T-cell (primary cell): ENCODE measurements at regions not wholly inside any gene's neighbourhood (a gene's known extent, or its start where the extent isn't known, plus 50 kb on each side); places are given as distances from the start of the nearest gene placed in this dataset.

Source experiments
- ATAC-seq, 4 experiments: fragments of 200-7000 bp in 3 of 4; fragments of 150-1000 bp in 1 of 4; cut with Tn5 transposase; replicated peaks in 1 of 4; 1 replicate in 3 of 4; 2 replicates in 1 of 4; pipeline ENCODE4 v1.10.0; 2021; ENCODE audit warnings: moderate library complexity in 3 of 4, mild to moderate bottlenecking in 2 of 4, moderate number of reproducible peaks in 1 of 4
- CTCF ChIA-PET, 2 donors: fragments of 300-600 bp; sonication (Branson Sonifier 250); formaldehyde crosslinking; loops; one replicate each; lab custom pipeline; 2022; ENCODE audit warnings: antibody characterized with exemption in 2 of 2; lab: Charles Lee
- POLR2A ChIA-PET, 2 donors: fragments of 300-600 bp; sonication (Branson Sonifier 250); formaldehyde crosslinking; loops; one replicate each; lab custom pipeline; 2022; ENCODE audit warnings: antibody characterized with exemption in 2 of 2; lab: Charles Lee
- DNase-seq, 35 experiments: peaks; one replicate each; pipeline versions ENCODE4 v3.0.0 to v3.0.0-alpha.2; 2013 to 2023
- H3K27ac ChIP-seq: one replicate; pipeline ENCODE4 v1.5.1; 2013; ENCODE audit warnings: low read length
- H3K27me3 ChIP-seq, 2 experiments: replicated peaks in 1 of 2; 1 replicate in 1 of 2; 2 replicates in 1 of 2; pipeline versions ENCODE4 v1.6.1 to v1.7.0; 2013; ENCODE audit warnings: low read length in 1 of 2, mixed read lengths in 1 of 2; ENCODE audit not compliant: control insufficient read depth in 2 of 2, insufficient read depth in 2 of 2; ENCODE audit errors: extremely low read depth in 1 of 2
- H3K36me3 ChIP-seq, 2 donors: 1 replicate in 1 of 2; 2 replicates in 1 of 2; pipeline versions ENCODE4 v1.6.1 to v1.7.0; 2013; ENCODE audit warnings: low read length in 1 of 2; ENCODE audit not compliant: control insufficient read depth in 2 of 2, insufficient read depth in 1 of 2; ENCODE audit errors: extremely low read depth in 1 of 2
- H3K4me1 ChIP-seq, 2 experiments: 1 replicate in 1 of 2; 2 replicates in 1 of 2; pipeline versions ENCODE4 v1.6.1 to v1.7.0; 2013; ENCODE audit warnings: low read length in 2 of 2, mixed read lengths in 1 of 2; ENCODE audit not compliant: insufficient read depth in 2 of 2, control insufficient read depth in 1 of 2; ENCODE audit errors: extremely low read depth in 1 of 2
- H3K4me3 ChIP-seq, 2 donors: 1 replicate in 1 of 2; 2 replicates in 1 of 2; pipeline versions ENCODE4 v1.5.1 to v1.7.0; 2013; ENCODE audit warnings: mild to moderate bottlenecking in 2 of 2, low read length in 1 of 2, moderate library complexity in 1 of 2; ENCODE audit not compliant: control insufficient read depth in 1 of 2; ENCODE audit errors: extremely low read depth in 1 of 2
- H3K9me3 ChIP-seq: 2 replicates; pipeline ENCODE4 v1.7.0; 2013
- H3K27ac Mint-ChIP-seq, 2 donors: one replicate each; pipeline ENCODE4 v1.8.0; 2020 to 2021; ENCODE audit warnings: mild to moderate bottlenecking in 2 of 2, mixed read lengths in 2 of 2
- H3K27me3 Mint-ChIP-seq, 2 donors: one replicate each; pipeline ENCODE4 v1.8.0; 2021 to 2022; ENCODE audit warnings: mixed read lengths in 2 of 2
- H3K36me3 Mint-ChIP-seq: one replicate; pipeline ENCODE4 v1.8.0; 2021; ENCODE audit warnings: mixed read lengths
- H3K4me1 Mint-ChIP-seq, 3 donors: one replicate each; pipeline ENCODE4 v1.8.0; 2020 to 2022; ENCODE audit warnings: mixed read lengths in 3 of 3, mild to moderate bottlenecking in 1 of 3
- H3K4me3 Mint-ChIP-seq, 3 donors: one replicate each; pipeline ENCODE4 v1.8.0; 2020 to 2022; ENCODE audit warnings: mild to moderate bottlenecking in 3 of 3, mixed read lengths in 3 of 3, moderate library complexity in 3 of 3
- H3K9me3 Mint-ChIP-seq, 3 donors: one replicate each; pipeline ENCODE4 v1.8.0; 2020 to 2022; ENCODE audit warnings: mixed read lengths in 3 of 3
- WGBS: methylation state at CpG from one replicate; pipeline ENCODE4 v1.1.5; 2013; ENCODE audit warnings: missing lambda C conversion rate; ENCODE audit not compliant: insufficient coverage; 5-methylcytosine and 5-hydroxymethylcytosine counted together

DNA sequence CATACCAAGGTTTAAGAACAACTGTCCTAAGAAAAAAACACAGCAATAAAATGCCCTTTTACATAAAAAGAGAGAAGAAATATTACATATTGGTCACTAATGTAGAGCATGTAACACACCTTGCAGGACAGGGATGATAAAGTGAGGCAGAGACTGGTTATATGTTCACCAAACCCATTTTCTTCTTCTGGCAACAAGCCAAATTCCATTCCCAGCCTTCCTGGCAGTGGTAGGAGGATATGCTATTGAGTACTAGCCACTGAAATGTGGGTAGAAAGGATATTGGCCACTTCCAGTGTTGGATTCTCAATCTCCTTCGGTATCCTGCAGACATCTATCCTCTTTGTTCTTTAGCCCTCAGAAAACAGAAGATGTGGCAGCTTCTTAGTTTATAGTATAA lies 105.2 kb upstream of the SHISA6 start:
- Mint-ChIP-seq H3K4me1 (no peaks in the 10 kb centered on the region), H3K9me3 (peaks cover 0 to 7% (median 0%) of the 10 kb centered on the region in 3 donors), H3K27ac (no peak overlapping the region), H3K36me3 (no peaks in the 10 kb centered on the region), H3K4me3 (no peak overlapping the region), H3K27me3 (no peaks in the 10 kb centered on the region)
- WGBS, result no CpG with 5 or more reads among the region's 1 CpG
- DNase-seq (no peak), ATAC-seq (no peak)
- no peak overlapping the region for H3K27ac ChIP-seq
- no peaks in the 10 kb centered on the region for H3K27me3 ChIP-seq
- no peaks in the 10 kb centered on the region for H3K9me3 ChIP-seq
- no peak overlapping the region for H3K4me3 ChIP-seq
- H3K36me3 ChIP-seq, result no peaks in the 10 kb centered on the region
- no peaks in the 10 kb centered on the region for H3K4me1 ChIP-seq
- POLR2A ChIA-PET, result no interaction called here
- CTCF ChIA-PET, result no interaction called here

DNA sequence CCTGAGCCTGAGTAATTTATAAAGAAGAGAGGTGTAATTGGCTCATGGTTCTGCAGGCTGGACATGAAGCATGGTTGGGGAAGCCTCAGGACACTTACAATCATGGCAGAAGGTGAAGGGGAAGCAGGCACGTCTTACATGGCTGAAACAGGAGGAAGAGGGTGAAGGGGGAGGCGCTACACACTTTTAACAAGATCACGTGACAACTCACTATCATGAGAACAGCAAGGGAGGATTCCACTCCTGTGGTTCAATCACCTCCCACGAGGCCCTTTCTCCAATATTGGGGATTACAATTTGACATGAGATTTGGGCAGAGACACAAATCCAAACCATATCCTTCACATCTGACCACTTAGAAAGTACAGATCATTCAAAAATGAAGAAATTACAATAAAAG lies 110.6 kb upstream of the SHISA6 start:
- Histone ChIP-seq H3K27ac (no peak overlapping the region), H3K36me3 (no peaks in the 10 kb centered on the region), H3K27me3 (no peaks in the 10 kb centered on the region), H3K4me1 (no peaks in the 10 kb centered on the region), H3K9me3 (no peaks in the 10 kb centered on the region), H3K4me3 (no peak overlapping the region)
- no peak for DNase-seq
- H3K36me3 Mint-ChIP-seq, result no peaks in the 10 kb centered on the region
- CTCF ChIA-PET, result no interaction called here
- no peak for ATAC-seq
- no peak overlapping the region for H3K27ac Mint-ChIP-seq
- no peak overlapping the region for H3K4me3 Mint-ChIP-seq
- H3K27me3 Mint-ChIP-seq, result no peaks in the 10 kb centered on the region
- POLR2A ChIA-PET, result no interaction called here
- peaks cover 0 to 2% (median 2%) of the 10 kb centered on the region in 3 donors for H3K9me3 Mint-ChIP-seq
- WGBS, result no CpG with 5 or more reads among the region's 4 CpGs
- no peaks in the 10 kb centered on the region for H3K4me1 Mint-ChIP-seq

DNA sequence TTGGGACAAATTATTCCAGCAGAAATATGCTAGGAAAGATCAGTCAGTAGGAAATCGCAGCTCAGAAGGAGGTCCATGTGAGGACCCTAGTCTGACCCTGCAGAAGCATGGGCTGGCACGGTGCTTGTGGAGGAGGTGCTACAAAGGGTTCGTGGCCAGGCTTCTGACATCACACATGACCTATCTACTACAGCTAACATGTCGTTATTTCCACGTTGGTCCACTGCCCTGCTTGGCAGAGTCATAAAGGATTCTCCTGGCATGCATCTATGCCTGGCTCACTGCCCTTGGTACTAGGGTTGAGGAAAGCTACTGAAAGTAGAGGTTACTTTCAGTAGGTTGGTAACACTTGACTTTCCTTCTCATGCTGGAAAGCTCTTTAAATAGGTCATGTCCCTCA lies 118.1 kb upstream of the SHISA6 start:
- ChIA-PET POLR2A (no interaction called here), CTCF (no interaction called here)
- Mint-ChIP-seq H3K27ac (no peak overlapping the region), H3K36me3 (no peaks in the 10 kb centered on the region), H3K27me3 (no peaks in the 10 kb centered on the region), H3K4me3 (no peak overlapping the region), H3K4me1 (no peaks in the 10 kb centered on the region), H3K9me3 (peaks cover 3 to 15% (median 12%) of the 10 kb centered on the region in 3 donors)
- ATAC-seq, result no peak
- H3K36me3 ChIP-seq, result no peaks in the 10 kb centered on the region
- no peak overlapping the region for H3K4me3 ChIP-seq
- no peaks in the 10 kb centered on the region for H3K9me3 ChIP-seq
- no peak overlapping the region for H3K27ac ChIP-seq
- no peak for DNase-seq
- no CpG with 5 or more reads among the region's 5 CpGs for WGBS
- peaks cover 0 to 2% of the 10 kb centered on the region in 2 experiments for H3K27me3 ChIP-seq
- H3K4me1 ChIP-seq, result no peaks in the 10 kb centered on the region

DNA sequence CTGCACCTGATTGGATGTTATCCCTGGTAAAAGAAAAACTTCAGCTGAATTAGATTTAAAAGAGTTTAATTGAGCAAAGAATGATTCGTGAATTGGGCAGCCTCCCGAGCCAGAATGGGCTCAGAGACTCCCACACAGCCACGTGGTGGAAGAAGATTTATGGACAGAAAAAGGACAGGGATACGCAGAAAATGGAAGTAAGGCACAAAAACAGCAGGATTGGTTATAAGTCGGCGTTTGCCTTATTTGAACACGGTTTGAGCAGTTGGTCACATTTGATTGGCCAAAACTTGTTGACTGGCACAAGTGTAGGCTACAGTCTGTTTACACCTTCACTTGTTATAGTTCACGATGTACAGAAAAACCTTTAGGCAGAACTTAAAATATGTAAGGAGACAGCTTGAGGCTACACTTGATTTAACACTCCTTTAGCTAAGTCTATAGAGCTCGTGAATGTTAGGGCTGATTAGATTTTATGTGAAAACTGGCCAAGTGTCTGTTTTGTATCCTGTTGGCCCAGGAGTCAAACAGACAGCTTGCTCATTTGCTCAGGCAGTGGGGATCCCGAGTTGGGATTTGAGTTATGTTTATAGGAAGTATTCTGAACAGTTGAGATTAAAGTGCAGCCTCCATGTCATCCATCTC lies 119.5 kb upstream of the SHISA6 start:
- Mint-ChIP-seq H3K4me1 (no peaks in the 10 kb centered on the region), H3K27ac (no peak overlapping the region), H3K9me3 (peaks cover 3 to 15% (median 12%) of the 10 kb centered on the region in 3 donors), H3K4me3 (no peak overlapping the region), H3K36me3 (no peaks in the 10 kb centered on the region), H3K27me3 (no peaks in the 10 kb centered on the region)
- Histone ChIP-seq H3K27ac (no peak overlapping the region), H3K4me3 (no peak overlapping the region), H3K9me3 (no peaks in the 10 kb centered on the region), H3K4me1 (no peaks in the 10 kb centered on the region), H3K27me3 (peaks cover 0 to 2% of the 10 kb centered on the region in 2 experiments), H3K36me3 (no peaks in the 10 kb centered on the region)
- ChIA-PET CTCF (no interaction called here), POLR2A (no interaction called here)
- DNase-seq (no peak), ATAC-seq (no peak)
- 75% methylated on average over 6 of the region's 10 CpGs for WGBS

DNA sequence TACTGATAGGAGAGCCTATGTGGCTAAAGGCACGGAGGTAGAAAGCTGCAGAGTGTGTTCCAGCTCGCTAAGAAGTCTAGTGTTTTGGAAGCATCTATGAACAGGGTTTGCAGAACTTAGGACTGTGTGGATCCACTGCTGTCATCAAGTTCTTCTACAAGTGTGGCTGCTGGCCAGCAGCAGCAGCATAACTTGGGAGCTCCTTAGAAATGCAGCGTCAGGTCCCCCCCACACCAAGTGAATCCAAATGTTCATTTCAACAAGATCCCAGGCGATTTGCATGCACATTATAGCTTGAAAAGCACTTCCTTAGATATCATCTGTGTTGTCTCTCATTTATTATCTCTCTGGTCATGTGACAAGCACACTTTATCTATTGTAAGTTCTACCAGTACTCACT lies 131.9 kb upstream of the SHISA6 start:
- H3K27me3 Mint-ChIP-seq, result peaks cover 0 to 4% of the 10 kb centered on the region in 2 donors
- H3K4me3 Mint-ChIP-seq, result no peak overlapping the region
- Histone ChIP-seq H3K9me3 (no peaks in the 10 kb centered on the region), H3K27ac (no peak overlapping the region), H3K27me3 (no peaks in the 10 kb centered on the region), H3K4me1 (no peaks in the 10 kb centered on the region), H3K36me3 (no peaks in the 10 kb centered on the region), H3K4me3 (no peak overlapping the region)
- H3K9me3 Mint-ChIP-seq, result peaks cover 0 to 17% (median 0%) of the 10 kb centered on the region in 3 donors
- H3K27ac Mint-ChIP-seq, result no peak overlapping the region
- POLR2A ChIA-PET, result no interaction called here
- CTCF ChIA-PET, result no interaction called here
- H3K4me1 Mint-ChIP-seq, result no peaks in the 10 kb centered on the region
- ATAC-seq, result no peak
- 55% methylated on average over 4 of the region's 4 CpGs for WGBS
- DNase-seq, result no peak
- no peaks in the 10 kb centered on the region for H3K36me3 Mint-ChIP-seq

DNA sequence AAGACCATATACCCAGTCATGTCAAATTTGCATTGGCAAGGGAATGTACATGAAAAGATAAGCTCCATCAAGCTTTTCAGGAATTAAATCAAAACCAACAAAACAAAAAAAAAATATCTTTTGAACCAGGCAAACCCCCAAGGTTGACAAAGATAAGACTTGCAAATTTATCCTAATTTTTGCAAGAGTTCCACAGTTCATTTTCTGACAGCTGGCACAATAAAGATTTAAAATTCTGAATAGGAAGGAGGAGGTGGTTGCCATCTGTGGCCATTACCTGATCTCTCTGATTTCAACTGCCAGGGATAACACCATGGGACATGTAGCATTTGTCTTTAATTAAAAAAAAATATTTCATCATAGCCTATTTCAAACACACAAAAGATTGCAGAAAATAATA lies 135.9 kb upstream of the SHISA6 start:
- CTCF ChIA-PET, result no interaction called here
- no peak for ATAC-seq
- H3K27me3 Mint-ChIP-seq, result peaks cover 0 to 10% of the 10 kb centered on the region in 2 donors
- Histone ChIP-seq H3K4me1 (no peaks in the 10 kb centered on the region), H3K9me3 (no peaks in the 10 kb centered on the region), H3K4me3 (no peak overlapping the region), H3K27ac (no peak overlapping the region), H3K27me3 (no peaks in the 10 kb centered on the region), H3K36me3 (no peaks in the 10 kb centered on the region)
- POLR2A ChIA-PET, result no interaction called here
- no peak overlapping the region for H3K27ac Mint-ChIP-seq
- no peak for DNase-seq
- H3K9me3 Mint-ChIP-seq, result peaks cover 0 to 15% (median 0%) of the 10 kb centered on the region in 3 donors
- H3K4me3 Mint-ChIP-seq, result no peak overlapping the region
- no peaks in the 10 kb centered on the region for H3K4me1 Mint-ChIP-seq
- no peaks in the 10 kb centered on the region for H3K36me3 Mint-ChIP-seq

DNA sequence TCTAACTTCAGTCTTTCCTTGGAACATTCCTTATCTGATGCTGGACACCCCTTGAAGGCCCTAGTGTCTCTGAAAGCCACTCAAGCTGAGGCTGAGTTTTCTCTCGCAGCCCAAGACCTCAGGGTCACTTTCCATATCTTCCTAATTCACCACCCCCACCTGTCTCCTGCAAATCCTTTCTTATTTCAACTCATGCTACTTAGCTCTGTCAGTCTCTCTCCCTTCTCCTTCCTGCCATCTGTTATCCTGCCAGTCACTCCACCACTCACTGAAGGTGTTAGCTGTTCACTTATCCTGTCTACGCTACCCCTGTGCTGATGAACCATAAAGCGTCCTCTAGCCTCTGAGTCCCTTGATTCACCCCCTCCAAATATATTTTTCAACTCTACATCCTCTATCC lies 143.9 kb upstream of the SHISA6 start:
- no peaks in the 10 kb centered on the region for H3K4me1 ChIP-seq
- Mint-ChIP-seq H3K27ac (no peak overlapping the region), H3K4me1 (no peaks in the 10 kb centered on the region), H3K4me3 (no peak overlapping the region), H3K9me3 (peaks cover 0 to 10% (median 0%) of the 10 kb centered on the region in 3 donors), H3K36me3 (no peaks in the 10 kb centered on the region), H3K27me3 (peaks cover 0 to 6% of the 10 kb centered on the region in 2 donors)
- ChIA-PET CTCF (no interaction called here), POLR2A (no interaction called here)
- DNase-seq, result no peak
- H3K36me3 ChIP-seq, result no peaks in the 10 kb centered on the region
- no peak overlapping the region for H3K27ac ChIP-seq
- no peaks in the 10 kb centered on the region for H3K9me3 ChIP-seq
- no peaks in the 10 kb centered on the region for H3K27me3 ChIP-seq
- no peak overlapping the region for H3K4me3 ChIP-seq
- 75% methylated on average over 3 of the region's 3 CpGs for WGBS
- no peak for ATAC-seq
